Activated T-cell treated with anti-CD3 and anti-CD28 coated beads, Interleukin-2, amount 50 U/mL, for 4 hours (primary cell): ENCODE measurements at regions not wholly inside any gene's neighbourhood (a gene's known extent, or its start where the extent isn't known, plus 50 kb on each side); places are given as distances from the start of the nearest gene placed in this dataset.

Experiments used
- ATAC-seq, 2 donors: fragments of 200-7000 bp; cut with Tn5 transposase; one replicate each; pipeline ENCODE4 v1.10.0; 2021
- DNase-seq: peaks from one replicate; pipeline ENCODE4 v3.0.0-alpha.2; 2020
- H3K27me3 Mint-ChIP-seq: one replicate; pipeline ENCODE4 v1.8.0; 2021; ENCODE audit warnings: low read depth, mixed read lengths
- H3K36me3 Mint-ChIP-seq: one replicate; pipeline ENCODE4 v1.8.0; 2022; ENCODE audit warnings: mixed read lengths; ENCODE audit not compliant: insufficient read depth
- H3K4me1 Mint-ChIP-seq: one replicate; pipeline ENCODE4 v1.8.0; 2021; ENCODE audit warnings: low read depth, mixed read lengths
- H3K4me3 Mint-ChIP-seq: one replicate; pipeline ENCODE4 v1.8.0; 2021; ENCODE audit warnings: mild to moderate bottlenecking, moderate library complexity, mixed read lengths
- H3K9me3 Mint-ChIP-seq: one replicate; pipeline ENCODE4 v1.8.0; 2021; ENCODE audit warnings: mixed read lengths

- H3K4me3 Mint-ChIP-seq: no peak overlapping the region
- no peaks in the 10 kb centered on the region for H3K36me3 Mint-ChIP-seq
- H3K27me3 Mint-ChIP-seq: peaks cover 6% of the 10 kb centered on the region
- ATAC-seq: no peak
- no peak for DNase-seq
- H3K4me1 Mint-ChIP-seq: no peaks in the 10 kb centered on the region
- H3K9me3 Mint-ChIP-seq: no peaks in the 10 kb centered on the region
These were observed 439.8 kb upstream of the SLC14A2 start for GRCh38 chr18:45175511-45175910.

GRCh38 chr18:45186832-45187231 lies 428.4 kb upstream of the SLC14A2 start:
- no peak for DNase-seq
- ATAC-seq: no peak
- Mint-ChIP-seq H3K9me3 (no peaks in the 10 kb centered on the region), H3K27me3 (peaks cover 4% of the 10 kb centered on the region), H3K4me1 (no peaks in the 10 kb centered on the region), H3K4me3 (no peak overlapping the region), H3K36me3 (no peaks in the 10 kb centered on the region)

- Mint-ChIP-seq H3K9me3 (peaks cover 3% of the 10 kb centered on the region), H3K27me3 (peaks cover 2% of the 10 kb centered on the region), H3K36me3 (no peaks in the 10 kb centered on the region), H3K4me1 (peaks cover 2% of the 10 kb centered on the region), H3K4me3 (no peak overlapping the region)
- DNase-seq: no peak
- ATAC-seq: no peak
These were observed 423.5 kb upstream of the SLC14A2 start for GRCh38 chr18:45191795-45192194.

GRCh38 chr18:45197526-45197970 lies 417.7 kb upstream of the SLC14A2 start:
- peak; percentile 75 to 90 for ATAC-seq
- Mint-ChIP-seq H3K4me3 (no peak overlapping the region), H3K9me3 (peaks cover 3% of the 10 kb centered on the region), H3K27me3 (peaks cover 2% of the 10 kb centered on the region), H3K36me3 (no peaks in the 10 kb centered on the region), H3K4me1 (peaks cover 2% of the 10 kb centered on the region)
- no peak for DNase-seq

GRCh38 chr18:45198526-45198925 lies 416.8 kb upstream of the SLC14A2 start:
- peaks cover 2% of the 10 kb centered on the region for H3K27me3 Mint-ChIP-seq
- no peak overlapping the region for H3K4me3 Mint-ChIP-seq
- H3K4me1 Mint-ChIP-seq: peaks cover 2% of the 10 kb centered on the region
- DNase-seq (no peak), ATAC-seq (no peak)
- no peaks in the 10 kb centered on the region for H3K36me3 Mint-ChIP-seq
- peaks cover 3% of the 10 kb centered on the region for H3K9me3 Mint-ChIP-seq

- peak in 1 of 2 donors; percentile 23 for ATAC-seq
- Mint-ChIP-seq H3K36me3 (no peaks in the 10 kb centered on the region), H3K9me3 (no peaks in the 10 kb centered on the region), H3K4me1 (peaks cover 2% of the 10 kb centered on the region), H3K27me3 (peaks cover 2% of the 10 kb centered on the region), H3K4me3 (no peak overlapping the region)
- DNase-seq: no peak
These were observed 414.2 kb upstream of the SLC14A2 start for GRCh38 chr18:45201029-45201428.

GRCh38 chr18:45201489-45201888 lies 413.8 kb upstream of the SLC14A2 start:
- H3K9me3 Mint-ChIP-seq: no peaks in the 10 kb centered on the region
- no peak overlapping the region for H3K4me3 Mint-ChIP-seq
- no peak for ATAC-seq
- no peak for DNase-seq
- H3K36me3 Mint-ChIP-seq: no peaks in the 10 kb centered on the region
- H3K27me3 Mint-ChIP-seq: peaks cover 2% of the 10 kb centered on the region
- peaks cover 2% of the 10 kb centered on the region for H3K4me1 Mint-ChIP-seq

GRCh38 chr18:45202061-45202460 lies 413.2 kb upstream of the SLC14A2 start:
- H3K4me3 Mint-ChIP-seq: no peak overlapping the region
- no peaks in the 10 kb centered on the region for H3K9me3 Mint-ChIP-seq
- DNase-seq (no peak), ATAC-seq (no peak)
- peaks cover 2% of the 10 kb centered on the region for H3K27me3 Mint-ChIP-seq
- H3K4me1 Mint-ChIP-seq: no peaks in the 10 kb centered on the region
- H3K36me3 Mint-ChIP-seq: no peaks in the 10 kb centered on the region

- Mint-ChIP-seq H3K36me3 (no peaks in the 10 kb centered on the region), H3K4me1 (no peaks in the 10 kb centered on the region), H3K4me3 (no peak overlapping the region), H3K27me3 (peaks cover 6% of the 10 kb centered on the region), H3K9me3 (no peaks in the 10 kb centered on the region)
- no peak for ATAC-seq
- DNase-seq: no peak
These were observed 411.6 kb upstream of the SLC14A2 start for GRCh38 chr18:45203677-45204076.

GRCh38 chr18:45207328-45207727 lies 407.9 kb upstream of the SLC14A2 start:
- no peak overlapping the region for H3K4me3 Mint-ChIP-seq
- no peaks in the 10 kb centered on the region for H3K9me3 Mint-ChIP-seq
- DNase-seq (no peak), ATAC-seq (no peak)
- H3K4me1 Mint-ChIP-seq: no peaks in the 10 kb centered on the region
- no peaks in the 10 kb centered on the region for H3K36me3 Mint-ChIP-seq
- peaks cover 6% of the 10 kb centered on the region for H3K27me3 Mint-ChIP-seq

- H3K4me3 Mint-ChIP-seq: no peak overlapping the region
- H3K4me1 Mint-ChIP-seq: no peaks in the 10 kb centered on the region
- ATAC-seq (no peak), DNase-seq (no peak)
- no peaks in the 10 kb centered on the region for H3K9me3 Mint-ChIP-seq
- peaks cover 7% of the 10 kb centered on the region for H3K27me3 Mint-ChIP-seq
- H3K36me3 Mint-ChIP-seq: no peaks in the 10 kb centered on the region
These were observed 407.1 kb upstream of the SLC14A2 start for GRCh38 chr18:45208164-45208563.

- peak; percentile 49 for DNase-seq
- Mint-ChIP-seq H3K4me3 (no peak overlapping the region), H3K4me1 (no peaks in the 10 kb centered on the region), H3K9me3 (no peaks in the 10 kb centered on the region), H3K36me3 (no peaks in the 10 kb centered on the region), H3K27me3 (peaks cover 5% of the 10 kb centered on the region)
- peak; percentile 96 to 97 for ATAC-seq
These were observed 402.9 kb upstream of the SLC14A2 start for GRCh38 chr18:45212181-45213039.

- ATAC-seq (no peak), DNase-seq (no peak)
- Mint-ChIP-seq H3K4me3 (no peak overlapping the region), H3K4me1 (no peaks in the 10 kb centered on the region), H3K36me3 (no peaks in the 10 kb centered on the region), H3K27me3 (peaks cover 5% of the 10 kb centered on the region), H3K9me3 (no peaks in the 10 kb centered on the region)
These were observed 402.3 kb upstream of the SLC14A2 start for GRCh38 chr18:45213040-45213333.

GRCh38 chr18:45218436-45218835 lies 396.8 kb upstream of the SLC14A2 start:
- DNase-seq (no peak), ATAC-seq (no peak)
- Mint-ChIP-seq H3K4me3 (no peak overlapping the region), H3K27me3 (peaks cover 2% of the 10 kb centered on the region), H3K36me3 (no peaks in the 10 kb centered on the region), H3K9me3 (no peaks in the 10 kb centered on the region), H3K4me1 (no peaks in the 10 kb centered on the region)

- peak in 1 of 2 donors; percentile 25 for ATAC-seq
- Mint-ChIP-seq H3K36me3 (no peaks in the 10 kb centered on the region), H3K4me1 (no peaks in the 10 kb centered on the region), H3K27me3 (peaks cover 2% of the 10 kb centered on the region), H3K4me3 (no peak overlapping the region), H3K9me3 (no peaks in the 10 kb centered on the region)
- DNase-seq: no peak
These were observed 393.9 kb upstream of the SLC14A2 start for GRCh38 chr18:45221363-45221762.
